Bronchial epithelial cell (primary cell): ENCODE measurements at regions not wholly inside any gene's neighbourhood (a gene's known extent, or its start where the extent isn't known, plus 50 kb on each side); places are given as distances from the start of the nearest gene placed in this dataset.

Experiments
- DNase-seq: peaks from one replicate; pipeline ENCODE4 v3.0.0-alpha.2; 2010; ENCODE audit warnings: low read depth
- FAIRE-seq: peaks from 2 replicates; lab custom pipeline; 2011; peaks lifted over from hg19 to GRCh38; lab: Jason Lieb, UNC
- H3K27me3 ChIP-seq: 2 replicates; pipeline ENCODE4 v1.5.1; 2011; ENCODE audit warnings: low read length; ENCODE audit not compliant: control insufficient read depth, insufficient read depth
- H3K36me3 ChIP-seq: 2 replicates; pipeline ENCODE4 v1.5.1; 2011; ENCODE audit warnings: low read length; ENCODE audit not compliant: control insufficient read depth, insufficient read depth
- H3K4me3 ChIP-seq: 2 replicates; pipeline ENCODE4 v1.5.1; 2011; ENCODE audit warnings: mild to moderate bottlenecking, low read depth, low read length, control low read depth
- CTCF ChIP-seq: IDR thresholded peaks from 2 replicates; pipeline ENCODE4 v1.5.1; 2011; ENCODE audit warnings: mild to moderate bottlenecking, moderate library complexity, low read length, control low read depth, inconsistent platforms; ENCODE audit not compliant: insufficient read depth, severe bottlenecking

DNA sequence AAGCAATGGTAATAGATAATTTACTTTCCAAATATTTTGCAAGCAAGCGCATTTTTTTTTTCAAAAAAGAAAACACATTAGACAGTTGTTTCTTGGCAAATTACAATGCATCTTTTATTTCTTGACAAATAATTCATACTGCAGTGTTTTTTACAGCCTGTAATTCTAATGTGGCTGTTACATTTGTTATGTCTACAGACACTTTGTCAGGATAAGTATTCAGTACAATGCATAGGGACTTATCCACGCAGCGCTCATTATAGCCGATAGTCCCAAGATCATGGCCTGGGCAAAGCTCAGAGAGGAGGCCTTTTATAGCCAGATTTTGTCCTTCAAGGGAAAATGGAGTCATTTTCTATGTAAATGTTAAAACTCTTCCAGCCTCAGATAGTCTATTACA, 123.0 kb upstream of the FANCL start:
- DNase-seq: no peak
- FAIRE-seq: no peak
- Histone ChIP-seq H3K4me3 (no peak overlapping the region), H3K27me3 (no peaks in the 10 kb centered on the region), H3K36me3 (no peaks in the 10 kb centered on the region)
- no peak for TF ChIP-seq CTCF

GRCh38 chr2:58358026-58358425, 116.9 kb upstream of the FANCL start:
- no peaks in the 10 kb centered on the region for H3K36me3 ChIP-seq
- no peak for FAIRE-seq
- no peaks in the 10 kb centered on the region for H3K27me3 ChIP-seq
- no peak overlapping the region for H3K4me3 ChIP-seq
- no peak for TF ChIP-seq CTCF
- no peak for DNase-seq

GRCh38 chr2:58357521-58357920, 116.4 kb upstream of the FANCL start:
- no peaks in the 10 kb centered on the region for H3K36me3 ChIP-seq
- DNase-seq (no peak), FAIRE-seq (no peak)
- H3K27me3 ChIP-seq: no peaks in the 10 kb centered on the region
- no peak for TF ChIP-seq CTCF
- no peak overlapping the region for H3K4me3 ChIP-seq

- no peak for FAIRE-seq
- Histone ChIP-seq H3K27me3 (no peaks in the 10 kb centered on the region), H3K36me3 (no peaks in the 10 kb centered on the region), H3K4me3 (no peak overlapping the region)
- no peak for DNase-seq
- TF ChIP-seq CTCF: no peak
Observed at GRCh38 chr2:58354230-58354629, 113.1 kb upstream of the FANCL start.

- Histone ChIP-seq H3K36me3 (no peaks in the 10 kb centered on the region), H3K27me3 (no peaks in the 10 kb centered on the region), H3K4me3 (no peak overlapping the region)
- FAIRE-seq (no peak), DNase-seq (no peak)
- no peak for TF ChIP-seq CTCF
Observed at GRCh38 chr2:58350484-58350883, 109.4 kb upstream of the FANCL start.

DNA sequence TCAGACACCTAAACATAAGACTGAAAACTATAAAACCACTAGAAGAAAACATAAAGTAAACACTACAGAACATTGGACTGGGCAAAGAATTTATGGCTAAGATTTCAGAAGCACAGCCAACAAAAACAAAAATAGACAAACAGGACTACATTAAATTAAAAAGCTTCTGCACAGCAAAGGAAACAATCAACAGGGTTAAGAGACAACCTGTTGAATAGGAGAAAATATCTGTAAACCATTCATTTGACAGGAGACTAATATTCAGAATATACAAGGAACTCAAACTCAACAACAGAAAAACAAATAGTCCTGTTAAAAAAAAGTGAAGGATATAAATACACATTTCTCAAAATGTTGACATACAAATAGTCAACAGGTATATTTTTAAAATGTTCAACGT, 106.7 kb upstream of the FANCL start:
- H3K4me3 ChIP-seq: no peak overlapping the region
- DNase-seq: no peak
- no peak for TF ChIP-seq CTCF
- no peaks in the 10 kb centered on the region for H3K27me3 ChIP-seq
- no peak for FAIRE-seq
- H3K36me3 ChIP-seq: no peaks in the 10 kb centered on the region
